ENCODE measurements at regions not wholly inside any gene's neighbourhood (a gene's known extent, or its start where the extent isn't known, plus 50 kb on each side); places are given as distances from the start of the nearest gene placed in this dataset.

DNA sequence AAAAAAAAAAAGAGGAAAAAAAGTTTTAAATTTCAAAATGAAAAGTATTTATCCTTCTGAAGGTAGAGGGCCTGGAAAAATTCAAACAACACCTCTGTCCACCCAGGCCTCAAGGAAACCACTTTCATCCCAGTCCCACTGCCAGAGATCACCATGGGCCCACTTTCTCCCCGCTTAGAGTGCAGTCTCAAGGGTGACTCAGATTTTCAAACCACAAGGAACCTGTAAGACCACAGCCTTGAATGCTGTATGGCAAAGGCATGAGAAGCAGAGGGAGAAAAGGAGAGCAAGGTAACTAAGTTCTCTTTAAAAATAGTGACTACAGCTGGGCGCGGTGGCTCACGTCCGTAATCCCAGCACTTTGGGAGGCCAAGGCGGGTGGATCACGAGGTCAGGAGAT is 87.9 kb upstream of the PACRGL start:
- Histone ChIP-seq H3K9ac (ENCODE audit: low read depth in 1 of 2, low read length in 2 of 2) (no peak overlapping the region), H3K27ac (ENCODE audit: low read depth, low read length) (no peak overlapping the region), H3K27me3 (ENCODE audit: control insufficient read depth in 1 of 2, insufficient read depth in 2 of 2, low read length in 2 of 2) (no peaks in the 10 kb centered on the region), H3K36me3 (ENCODE audit: control insufficient read depth in 1 of 2, insufficient read depth in 2 of 2, low read length in 2 of 2) (no peaks in the 10 kb centered on the region), H3K4me3 (ENCODE audit: low read depth in 1 of 2, low read length in 2 of 2) (no peak overlapping the region), H3K4me1 (ENCODE audit: control insufficient read depth in 1 of 2, insufficient read depth in 2 of 2, low read length in 2 of 2) (peaks cover 0 to 1% of the 10 kb centered on the region in 2 donors), H3K9me3 (ENCODE audit: control insufficient read depth in 1 of 2, low read length in 2 of 2) (no peaks in the 10 kb centered on the region)

- Histone ChIP-seq H3K9ac (ENCODE audit: low read depth in 1 of 2, low read length in 2 of 2) (no peak overlapping the region), H3K27me3 (ENCODE audit: control insufficient read depth in 1 of 2, insufficient read depth in 2 of 2, low read length in 2 of 2) (no peaks in the 10 kb centered on the region), H3K4me1 (ENCODE audit: control insufficient read depth in 1 of 2, insufficient read depth in 2 of 2, low read length in 2 of 2) (peaks cover 0 to 4% of the 10 kb centered on the region in 2 donors), H3K36me3 (ENCODE audit: control insufficient read depth in 1 of 2, insufficient read depth in 2 of 2, low read length in 2 of 2) (no peaks in the 10 kb centered on the region), H3K27ac (ENCODE audit: low read depth, low read length) (no peak overlapping the region), H3K9me3 (ENCODE audit: control insufficient read depth in 1 of 2, low read length in 2 of 2) (no peaks in the 10 kb centered on the region), H3K4me3 (ENCODE audit: low read depth in 1 of 2, low read length in 2 of 2) (no peak overlapping the region)
Measured at GRCh38 chr4:20614816-20615215, 85.4 kb upstream of the PACRGL start.

DNA sequence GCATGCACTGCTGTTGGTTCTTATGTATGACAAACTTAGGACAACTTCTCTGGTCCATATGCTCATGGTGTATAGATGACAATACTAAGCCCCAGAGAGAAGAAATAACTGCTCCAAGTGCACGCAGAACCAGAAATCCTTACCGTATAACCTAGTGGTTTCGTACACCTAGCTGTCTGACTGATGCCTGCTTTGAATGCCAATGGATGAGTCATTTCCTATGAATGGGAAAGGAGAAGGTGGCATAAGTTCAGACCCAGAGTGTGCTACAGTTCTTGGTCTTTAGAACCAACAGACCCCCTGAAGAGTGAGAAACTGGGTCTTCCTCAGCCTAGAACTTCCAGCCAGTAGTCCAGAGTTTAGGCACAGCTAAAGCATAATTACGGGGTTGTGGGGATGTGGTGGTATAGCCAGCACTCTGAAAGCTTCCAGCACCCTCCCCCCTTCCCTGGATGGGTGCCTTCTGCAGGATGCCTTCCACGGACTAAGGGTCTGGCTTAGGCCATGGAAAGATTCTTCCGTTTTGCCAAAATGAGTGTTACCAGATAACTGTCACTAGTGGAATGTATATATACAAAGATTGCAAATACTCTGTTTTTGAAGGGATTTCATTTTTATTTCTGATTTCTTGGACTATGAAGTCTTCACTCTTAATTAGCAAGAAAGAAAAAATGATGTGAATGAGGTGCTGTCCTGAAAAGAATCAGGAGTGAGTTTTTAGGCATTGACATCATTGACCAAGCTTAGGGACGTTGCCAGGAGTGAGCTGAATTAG is 84.6 kb upstream of the PACRGL start:
- H3K27me3 ChIP-seq (ENCODE audit: control insufficient read depth in 1 of 2, insufficient read depth in 2 of 2, low read length in 2 of 2): no peaks in the 10 kb centered on the region
- no peak overlapping the region for H3K4me3 ChIP-seq (ENCODE audit: low read depth in 1 of 2, low read length in 2 of 2)
- H3K9ac ChIP-seq (ENCODE audit: low read depth in 1 of 2, low read length in 2 of 2): no peak overlapping the region
- no peaks in the 10 kb centered on the region for H3K36me3 ChIP-seq (ENCODE audit: control insufficient read depth in 1 of 2, insufficient read depth in 2 of 2, low read length in 2 of 2)
- peaks cover 0 to 4% of the 10 kb centered on the region in 2 donors for H3K4me1 ChIP-seq (ENCODE audit: control insufficient read depth in 1 of 2, insufficient read depth in 2 of 2, low read length in 2 of 2)
- H3K27ac ChIP-seq (ENCODE audit: low read depth, low read length): no peak overlapping the region
- H3K9me3 ChIP-seq (ENCODE audit: control insufficient read depth in 1 of 2, low read length in 2 of 2): no peaks in the 10 kb centered on the region

DNA sequence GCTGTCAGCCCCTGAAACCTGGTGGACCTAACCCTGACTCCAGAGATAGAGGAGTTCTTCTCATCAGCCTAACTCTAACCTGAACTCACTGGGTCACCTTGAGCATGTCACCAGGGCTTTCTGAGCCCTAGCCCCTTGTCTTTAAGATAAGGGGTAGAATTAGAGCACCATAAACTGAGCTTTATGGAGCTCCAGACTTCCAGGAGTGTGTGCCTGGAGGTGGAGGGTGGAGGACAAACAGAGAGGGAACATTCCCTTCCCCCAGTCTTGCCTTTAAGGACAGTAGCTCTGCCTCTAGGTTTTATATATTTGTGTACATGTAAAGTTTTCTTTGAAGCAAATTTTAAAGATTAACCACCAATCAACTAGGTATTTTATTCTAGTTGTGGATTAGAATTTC is 83.9 kb upstream of the PACRGL start:
- no peak overlapping the region for H3K27ac ChIP-seq (ENCODE audit: low read depth, low read length)
- H3K9me3 ChIP-seq (ENCODE audit: control insufficient read depth in 1 of 2, low read length in 2 of 2): no peaks in the 10 kb centered on the region
- peaks cover 0 to 7% of the 10 kb centered on the region in 2 donors for H3K4me1 ChIP-seq (ENCODE audit: control insufficient read depth in 1 of 2, insufficient read depth in 2 of 2, low read length in 2 of 2)
- no peak overlapping the region for H3K4me3 ChIP-seq (ENCODE audit: low read depth in 1 of 2, low read length in 2 of 2)
- no peaks in the 10 kb centered on the region for H3K27me3 ChIP-seq (ENCODE audit: control insufficient read depth in 1 of 2, insufficient read depth in 2 of 2, low read length in 2 of 2)
- no peak overlapping the region for H3K9ac ChIP-seq (ENCODE audit: low read depth in 1 of 2, low read length in 2 of 2)
- H3K36me3 ChIP-seq (ENCODE audit: control insufficient read depth in 1 of 2, insufficient read depth in 2 of 2, low read length in 2 of 2): no peaks in the 10 kb centered on the region

- no peak overlapping the region for H3K4me3 ChIP-seq (ENCODE audit: low read depth in 1 of 2, low read length in 2 of 2)
- H3K9ac ChIP-seq (ENCODE audit: low read depth in 1 of 2, low read length in 2 of 2): no peak overlapping the region
- H3K4me1 ChIP-seq (ENCODE audit: control insufficient read depth in 1 of 2, insufficient read depth in 2 of 2, low read length in 2 of 2): peaks cover 0 to 8% of the 10 kb centered on the region in 2 donors
- H3K27ac ChIP-seq (ENCODE audit: low read depth, low read length): no peak overlapping the region
- no peaks in the 10 kb centered on the region for H3K36me3 ChIP-seq (ENCODE audit: control insufficient read depth in 1 of 2, insufficient read depth in 2 of 2, low read length in 2 of 2)
- no peaks in the 10 kb centered on the region for H3K27me3 ChIP-seq (ENCODE audit: control insufficient read depth in 1 of 2, insufficient read depth in 2 of 2, low read length in 2 of 2)
- no peaks in the 10 kb centered on the region for H3K9me3 ChIP-seq (ENCODE audit: control insufficient read depth in 1 of 2, low read length in 2 of 2)
Measured at GRCh38 chr4:20616848-20617247, 83.4 kb upstream of the PACRGL start.

DNA sequence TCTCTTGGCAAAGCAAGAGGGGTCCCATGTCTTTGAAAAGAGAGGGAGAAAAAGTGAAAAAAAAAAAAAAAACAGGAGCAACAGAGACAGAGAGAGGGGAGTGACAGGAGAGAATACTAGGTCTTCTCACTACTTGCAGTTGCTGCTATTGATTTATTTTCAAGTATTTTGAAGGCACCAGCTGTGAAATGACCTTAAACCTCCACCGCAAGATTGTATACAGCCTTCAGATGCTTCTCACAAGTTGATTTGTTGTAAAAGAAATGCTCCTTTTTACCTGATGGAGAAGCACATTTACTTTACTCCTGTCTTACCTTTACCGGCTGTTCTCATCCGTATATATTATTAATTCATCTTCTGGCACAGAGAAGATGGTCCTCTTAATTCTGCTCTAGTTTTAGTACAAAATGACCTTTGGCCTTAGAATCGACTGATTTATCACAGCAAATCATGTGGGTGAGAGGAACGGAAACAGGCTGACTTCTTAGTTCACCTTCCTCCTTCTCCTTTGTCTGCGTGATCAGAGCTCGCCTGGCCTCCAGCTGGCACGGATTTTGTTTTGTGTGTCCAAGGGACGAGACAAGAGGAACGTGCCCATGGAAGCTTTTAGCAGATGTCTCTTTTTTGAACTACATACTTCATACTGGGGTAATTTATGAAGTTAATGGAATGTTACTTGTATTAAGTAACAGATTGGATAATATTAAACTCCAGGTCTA is 82.4 kb upstream of the PACRGL start:
- no peaks in the 10 kb centered on the region for H3K27me3 ChIP-seq (ENCODE audit: control insufficient read depth in 1 of 2, insufficient read depth in 2 of 2, low read length in 2 of 2)
- H3K27ac ChIP-seq (ENCODE audit: low read depth, low read length): no peak overlapping the region
- H3K4me1 ChIP-seq (ENCODE audit: control insufficient read depth in 1 of 2, insufficient read depth in 2 of 2, low read length in 2 of 2): peaks cover 0 to 8% of the 10 kb centered on the region in 2 donors
- no peaks in the 10 kb centered on the region for H3K36me3 ChIP-seq (ENCODE audit: control insufficient read depth in 1 of 2, insufficient read depth in 2 of 2, low read length in 2 of 2)
- H3K9me3 ChIP-seq (ENCODE audit: control insufficient read depth in 1 of 2, low read length in 2 of 2): no peaks in the 10 kb centered on the region
- H3K9ac ChIP-seq (ENCODE audit: low read depth in 1 of 2, low read length in 2 of 2): no peak overlapping the region
- H3K4me3 ChIP-seq (ENCODE audit: low read depth in 1 of 2, low read length in 2 of 2): no peak overlapping the region

- Histone ChIP-seq H3K36me3 (ENCODE audit: control insufficient read depth in 1 of 2, insufficient read depth in 2 of 2, low read length in 2 of 2) (no peaks in the 10 kb centered on the region), H3K9ac (ENCODE audit: low read depth in 1 of 2, low read length in 2 of 2) (no peak overlapping the region), H3K9me3 (ENCODE audit: control insufficient read depth in 1 of 2, low read length in 2 of 2) (no peaks in the 10 kb centered on the region), H3K4me3 (ENCODE audit: low read depth in 1 of 2, low read length in 2 of 2) (no peak overlapping the region), H3K27ac (ENCODE audit: low read depth, low read length) (no peak overlapping the region), H3K27me3 (ENCODE audit: control insufficient read depth in 1 of 2, insufficient read depth in 2 of 2, low read length in 2 of 2) (no peaks in the 10 kb centered on the region), H3K4me1 (ENCODE audit: control insufficient read depth in 1 of 2, insufficient read depth in 2 of 2, low read length in 2 of 2) (peaks cover 0 to 8% of the 10 kb centered on the region in 2 donors)
Measured at GRCh38 chr4:20618731-20619130, 81.5 kb upstream of the PACRGL start.

DNA sequence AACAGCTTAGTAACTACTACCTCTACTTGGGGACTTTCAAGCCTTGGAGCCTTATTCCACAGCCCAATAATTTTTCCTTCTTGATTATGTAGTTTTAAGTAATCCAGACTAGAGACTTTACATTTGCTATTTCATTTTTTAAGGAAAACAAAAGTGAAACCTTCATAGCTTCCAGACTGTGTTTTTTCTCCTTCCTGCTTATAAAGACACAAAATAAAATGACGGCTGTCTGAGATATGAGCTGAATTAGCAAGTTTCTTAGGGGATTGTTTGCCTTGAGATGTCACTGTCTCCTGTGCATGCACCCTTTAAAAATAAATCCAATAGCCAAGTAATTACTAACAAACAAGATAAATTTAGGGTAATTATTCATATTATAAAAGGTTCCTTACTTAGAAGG is 78.8 kb upstream of the PACRGL start:
- Histone ChIP-seq H3K27me3 (ENCODE audit: control insufficient read depth in 1 of 2, insufficient read depth in 2 of 2, low read length in 2 of 2) (no peaks in the 10 kb centered on the region), H3K27ac (ENCODE audit: low read depth, low read length) (no peak overlapping the region), H3K9ac (ENCODE audit: low read depth in 1 of 2, low read length in 2 of 2) (no peak overlapping the region)

DNA sequence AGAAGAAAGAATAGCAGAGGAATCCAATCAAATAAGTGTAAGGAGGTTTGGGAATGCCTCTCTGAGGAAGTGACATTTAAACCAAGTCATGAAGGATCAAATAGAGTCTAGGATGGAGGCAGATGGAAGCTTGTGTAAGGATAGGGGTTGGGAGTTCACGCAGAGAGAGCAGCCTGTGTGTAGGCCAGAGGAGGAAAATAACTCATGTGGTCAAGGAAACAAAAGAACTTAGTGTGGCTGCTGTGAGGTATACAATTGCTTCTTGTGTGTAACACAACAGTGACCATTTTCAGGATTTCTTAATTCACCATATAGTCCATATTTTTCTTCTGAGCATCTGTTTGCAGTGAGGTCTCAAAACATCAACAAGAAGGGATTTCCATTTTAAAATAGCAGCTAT is 77.6 kb upstream of the PACRGL start:
- H3K9me3 ChIP-seq (ENCODE audit: control insufficient read depth in 1 of 2, low read length in 2 of 2): no peaks in the 10 kb centered on the region

More for the DNA sequence above, 78.8 kb upstream of the PACRGL start:
- H3K4me3 ChIP-seq (ENCODE audit: low read depth in 1 of 2, low read length in 2 of 2): peak overlapping the region in 1 of 2 donors; percentile 13
- no peaks in the 10 kb centered on the region for H3K36me3 ChIP-seq (ENCODE audit: control insufficient read depth in 1 of 2, insufficient read depth in 2 of 2, low read length in 2 of 2)
- H3K4me1 ChIP-seq (ENCODE audit: control insufficient read depth in 1 of 2, insufficient read depth in 2 of 2, low read length in 2 of 2): peaks cover 0 to 8% of the 10 kb centered on the region in 2 donors
- no peaks in the 10 kb centered on the region for H3K9me3 ChIP-seq (ENCODE audit: control insufficient read depth in 1 of 2, low read length in 2 of 2)

DNA sequence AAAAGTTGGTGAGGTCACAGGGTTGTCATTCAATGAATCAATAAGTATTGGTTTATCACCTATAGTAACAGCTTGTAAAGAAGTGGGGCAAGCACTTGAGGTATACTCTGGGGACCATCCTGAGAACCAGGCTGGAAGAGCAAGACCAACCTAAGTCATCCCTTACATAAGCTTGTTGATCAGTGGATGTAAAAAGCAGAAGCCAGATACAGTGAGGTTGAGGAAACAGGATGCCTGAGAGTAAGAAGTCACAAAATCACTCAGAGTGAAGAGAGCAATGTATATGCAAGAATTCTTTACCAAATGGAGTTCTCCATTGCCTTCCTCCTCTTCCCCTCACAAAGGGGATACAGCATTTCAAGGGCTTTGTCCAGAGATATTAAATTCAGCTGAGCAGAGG is 76.3 kb upstream of the PACRGL start:
- Histone ChIP-seq H3K27me3 (ENCODE audit: control insufficient read depth in 1 of 2, insufficient read depth in 2 of 2, low read length in 2 of 2) (no peaks in the 10 kb centered on the region), H3K9me3 (ENCODE audit: control insufficient read depth in 1 of 2, low read length in 2 of 2) (no peaks in the 10 kb centered on the region), H3K4me3 (ENCODE audit: low read depth in 1 of 2, low read length in 2 of 2) (no peak overlapping the region), H3K9ac (ENCODE audit: low read depth in 1 of 2, low read length in 2 of 2) (no peak overlapping the region), H3K4me1 (ENCODE audit: control insufficient read depth in 1 of 2, insufficient read depth in 2 of 2, low read length in 2 of 2) (peaks cover 0 to 4% of the 10 kb centered on the region in 2 donors), H3K36me3 (ENCODE audit: control insufficient read depth in 1 of 2, insufficient read depth in 2 of 2, low read length in 2 of 2) (no peaks in the 10 kb centered on the region), H3K27ac (ENCODE audit: low read depth, low read length) (no peak overlapping the region)

More for the DNA sequence above, 77.6 kb upstream of the PACRGL start:
- Histone ChIP-seq H3K36me3 (ENCODE audit: control insufficient read depth in 1 of 2, insufficient read depth in 2 of 2, low read length in 2 of 2) (no peaks in the 10 kb centered on the region), H3K27me3 (ENCODE audit: control insufficient read depth in 1 of 2, insufficient read depth in 2 of 2, low read length in 2 of 2) (no peaks in the 10 kb centered on the region), H3K27ac (ENCODE audit: low read depth, low read length) (no peak overlapping the region), H3K4me3 (ENCODE audit: low read depth in 1 of 2, low read length in 2 of 2) (no peak overlapping the region), H3K9ac (ENCODE audit: low read depth in 1 of 2, low read length in 2 of 2) (no peak overlapping the region), H3K4me1 (ENCODE audit: control insufficient read depth in 1 of 2, insufficient read depth in 2 of 2, low read length in 2 of 2) (peaks cover 0 to 4% of the 10 kb centered on the region in 2 donors)
